ENCODE measurements at regions not wholly inside any gene's neighbourhood (a gene's known extent, or its start where the extent isn't known, plus 50 kb on each side); places are given as distances from the start of the nearest gene placed in this dataset.
"Not testable (repeated sequence)": the region's sequence is repeated elsewhere in the genome, so short reads cannot be mapped to it uniquely, and the experiment has no call there.

DNA sequence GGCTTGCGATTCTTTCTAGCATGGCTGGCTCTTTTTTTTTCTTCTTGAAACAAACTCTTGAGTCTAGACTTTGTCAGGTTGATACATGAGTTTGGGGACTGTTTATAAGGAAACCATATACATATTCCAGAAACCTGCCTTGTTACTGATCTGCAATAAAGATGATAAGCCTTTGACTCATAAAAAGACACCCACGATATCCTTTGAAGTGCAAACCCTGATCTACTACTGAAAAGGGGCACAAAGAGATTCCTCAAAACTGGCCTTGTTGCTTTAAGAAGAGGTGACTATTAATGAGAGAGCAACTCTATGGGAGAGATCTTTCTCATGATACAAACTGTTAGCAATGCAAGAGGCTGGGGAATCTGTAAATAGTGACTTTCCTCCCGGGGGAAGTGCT is 247.1 kb downstream of the ANKRD30B start:
- not testable (repeated sequence) for DNase-seq (ENCODE audit: insufficient read length, low spot score); FAIRE-seq

DNA sequence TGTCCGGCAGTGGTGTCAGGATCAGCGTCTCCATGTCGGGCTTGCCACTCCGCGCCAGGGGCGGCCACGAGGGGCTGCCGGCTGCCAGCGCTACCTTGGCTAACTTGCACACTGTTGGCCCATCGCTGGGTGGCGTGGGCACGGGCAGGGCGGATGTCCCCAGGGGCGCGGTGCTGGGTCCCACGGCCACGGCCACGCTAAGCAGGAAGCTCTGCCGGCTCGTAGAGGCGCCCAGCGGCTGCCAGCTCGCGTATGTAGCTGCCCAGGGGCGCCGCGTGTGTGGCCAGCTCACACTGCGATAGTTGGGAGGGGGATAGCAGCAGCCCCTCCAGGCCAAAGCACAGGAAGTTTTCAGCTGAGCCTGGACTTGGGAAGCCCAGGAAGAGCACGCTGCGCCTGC is 249.4 kb downstream of the ANKRD30B start:
- no peak for FAIRE-seq
- DNase-seq (ENCODE audit: insufficient read length, low spot score) = no peak
- TF ChIP-seq, protein P1, sequence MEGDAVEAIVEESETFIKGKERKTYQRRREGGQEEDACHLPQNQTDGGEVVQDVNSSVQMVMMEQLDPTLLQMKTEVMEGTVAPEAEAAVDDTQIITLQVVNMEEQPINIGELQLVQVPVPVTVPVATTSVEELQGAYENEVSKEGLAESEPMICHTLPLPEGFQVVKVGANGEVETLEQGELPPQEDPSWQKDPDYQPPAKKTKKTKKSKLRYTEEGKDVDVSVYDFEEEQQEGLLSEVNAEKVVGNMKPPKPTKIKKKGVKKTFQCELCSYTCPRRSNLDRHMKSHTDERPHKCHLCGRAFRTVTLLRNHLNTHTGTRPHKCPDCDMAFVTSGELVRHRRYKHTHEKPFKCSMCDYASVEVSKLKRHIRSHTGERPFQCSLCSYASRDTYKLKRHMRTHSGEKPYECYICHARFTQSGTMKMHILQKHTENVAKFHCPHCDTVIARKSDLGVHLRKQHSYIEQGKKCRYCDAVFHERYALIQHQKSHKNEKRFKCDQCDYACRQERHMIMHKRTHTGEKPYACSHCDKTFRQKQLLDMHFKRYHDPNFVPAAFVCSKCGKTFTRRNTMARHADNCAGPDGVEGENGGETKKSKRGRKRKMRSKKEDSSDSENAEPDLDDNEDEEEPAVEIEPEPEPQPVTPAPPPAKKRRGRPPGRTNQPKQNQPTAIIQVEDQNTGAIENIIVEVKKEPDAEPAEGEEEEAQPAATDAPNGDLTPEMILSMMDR (IDR thresholded peaks at IDR 0.05; ENCODE audit: insufficient read depth, missing control alignments) = no peak

DNA sequence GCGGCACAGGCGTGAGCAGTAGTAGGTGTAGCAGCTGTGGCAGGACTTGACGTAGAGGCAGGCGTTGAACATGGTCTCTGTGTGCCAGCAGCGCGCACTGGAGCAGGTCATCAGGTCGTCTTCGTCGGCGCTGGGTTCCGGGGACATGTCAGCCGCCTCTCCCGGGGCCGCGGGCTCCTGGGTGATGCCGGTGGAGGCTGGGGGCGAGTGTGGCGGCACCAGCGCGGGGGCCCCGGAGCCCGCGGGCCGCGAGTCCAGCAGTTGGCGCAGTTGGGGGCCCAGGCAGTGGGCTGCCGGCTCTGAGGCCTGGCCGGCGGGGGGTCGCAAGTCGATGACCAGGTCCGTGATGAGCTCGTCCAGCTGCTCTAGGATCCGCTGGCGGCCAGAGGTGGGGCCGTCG is 249.9 kb downstream of the ANKRD30B start:
- not testable (repeated sequence) for DNase-seq (ENCODE audit: insufficient read length, low spot score); FAIRE-seq

DNA sequence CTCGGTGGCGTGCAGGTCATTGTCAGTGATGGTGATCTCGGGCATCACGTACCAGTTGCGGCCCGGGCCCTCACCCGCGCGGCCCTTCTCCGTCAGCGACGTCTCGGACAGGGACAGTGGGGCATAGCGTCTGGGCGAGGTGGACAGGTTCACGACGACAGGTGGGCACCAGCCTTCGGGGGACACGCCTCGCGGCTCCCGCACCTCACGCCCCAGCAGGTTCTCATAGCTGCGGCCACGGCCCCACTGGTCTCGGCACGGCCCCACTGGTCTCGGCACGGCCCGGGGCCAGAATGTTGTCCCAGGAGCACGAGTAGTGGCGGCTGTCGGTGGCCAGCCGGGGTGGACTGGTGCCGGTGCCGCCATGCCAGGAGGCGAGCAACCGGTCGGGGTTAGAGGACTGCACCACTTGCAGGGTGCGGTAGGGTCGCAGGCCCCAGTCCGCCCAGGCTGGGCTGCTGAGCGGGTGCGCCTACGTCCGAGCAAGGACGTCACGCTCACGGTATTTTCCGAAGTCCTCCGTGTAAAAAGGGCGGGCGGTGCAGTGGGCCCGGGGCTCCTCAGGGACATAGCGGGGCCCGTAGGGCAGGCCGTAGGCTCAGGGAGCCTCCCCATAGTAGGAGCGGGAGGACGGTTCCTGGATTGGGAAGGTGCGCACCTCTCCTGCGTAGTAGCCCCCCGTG is 250.5 kb downstream of the ANKRD30B start:
- FAIRE-seq; DNase-seq (ENCODE audit: insufficient read length, low spot score): not testable (repeated sequence)

DNA sequence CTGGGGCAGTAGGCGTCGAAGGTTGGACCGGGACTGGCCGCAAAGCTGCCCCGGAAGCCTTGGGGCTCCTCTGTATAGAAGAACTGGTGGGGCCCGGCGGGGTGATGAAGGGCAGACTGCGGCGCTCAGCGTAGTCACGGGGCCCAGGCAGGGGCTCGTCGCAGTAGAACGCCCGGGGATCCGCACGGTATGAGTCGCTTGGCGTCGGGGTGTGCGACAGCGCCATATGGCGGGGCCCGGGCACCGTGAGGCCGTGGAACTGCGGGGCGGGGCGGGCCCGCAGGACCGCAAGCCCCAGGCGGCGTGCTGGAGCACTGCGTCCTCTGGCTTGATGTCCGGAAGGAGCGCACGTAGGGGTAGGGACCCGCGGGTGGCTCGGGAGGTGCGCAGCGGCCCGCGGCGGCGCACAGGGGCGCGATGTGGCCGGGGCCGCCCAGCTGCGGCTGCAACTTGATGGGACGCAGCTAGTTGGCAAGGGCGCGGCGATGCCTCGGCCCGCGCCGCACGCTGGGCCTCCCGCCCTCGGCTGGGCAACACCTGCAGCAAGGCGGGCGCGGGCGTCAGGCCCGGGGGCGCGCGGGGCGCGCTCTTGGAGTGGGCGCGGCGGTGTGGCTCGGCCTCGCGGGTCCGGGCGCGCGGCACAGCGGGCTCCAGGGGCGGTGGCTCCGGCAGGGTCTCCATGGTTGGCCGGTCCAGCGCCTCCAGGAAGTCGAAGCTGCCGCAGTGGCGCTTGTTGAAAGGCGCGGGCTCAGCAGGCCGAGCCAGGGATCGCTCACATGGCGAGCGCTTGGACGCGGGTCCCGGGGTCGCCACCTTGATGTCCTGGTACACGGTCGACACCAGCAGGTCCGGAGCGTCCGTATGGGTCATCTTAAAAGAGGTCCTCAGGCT is 251.4 kb downstream of the ANKRD30B start:
- TF ChIP-seq, protein P1 (IDR thresholded peaks at IDR 0.05; ENCODE audit: insufficient read depth, missing control alignments) = no peak
- FAIRE-seq = no peak
- no peak for DNase-seq (ENCODE audit: insufficient read length, low spot score)

DNA sequence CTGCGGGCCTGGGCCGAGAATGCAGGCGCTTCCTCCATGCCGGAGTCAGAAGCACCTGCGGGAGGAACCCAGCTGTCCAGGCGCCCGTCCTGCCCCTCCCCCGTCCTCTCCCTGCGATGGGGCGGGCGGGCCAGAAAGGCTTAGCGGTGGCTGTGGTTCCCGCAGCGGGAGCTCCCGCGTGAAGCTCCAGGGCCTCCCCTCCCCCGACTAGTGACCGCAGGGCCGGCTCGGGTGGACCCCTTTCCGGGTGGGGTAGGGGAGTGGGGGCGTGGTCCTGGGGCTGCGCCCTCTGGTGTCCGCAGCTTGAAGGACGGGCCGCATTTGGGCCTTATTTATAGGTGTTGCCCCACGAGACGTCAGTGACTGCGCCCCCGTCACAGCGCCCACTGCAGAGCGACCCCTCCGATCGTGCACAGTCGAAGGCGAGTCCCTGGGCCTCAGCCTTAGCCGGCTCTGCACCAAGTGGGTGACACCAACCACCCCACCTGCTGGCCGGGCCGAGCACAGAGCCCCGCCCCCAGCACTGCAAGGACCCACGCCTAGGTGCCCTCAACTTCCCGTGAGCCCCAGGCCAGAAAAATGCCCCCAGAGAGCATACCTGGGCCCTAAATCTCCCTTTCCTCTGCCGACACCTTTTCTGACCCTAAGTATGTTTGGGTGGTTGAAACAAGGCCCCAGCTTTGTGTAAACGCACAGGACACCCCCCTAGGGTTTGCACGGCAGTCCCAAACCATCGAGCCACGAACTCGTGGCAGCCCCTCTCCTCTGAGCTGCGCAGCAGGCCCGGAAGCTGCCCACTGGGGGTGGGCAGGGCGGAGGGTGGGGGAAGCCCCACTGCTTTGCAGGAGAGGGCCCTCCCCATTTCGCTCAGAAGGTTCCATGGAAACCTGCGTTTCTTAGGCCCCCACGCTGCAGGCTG is 252.4 kb downstream of the ANKRD30B start:
- not testable (repeated sequence) for FAIRE-seq; DNase-seq (ENCODE audit: insufficient read length, low spot score)

DNA sequence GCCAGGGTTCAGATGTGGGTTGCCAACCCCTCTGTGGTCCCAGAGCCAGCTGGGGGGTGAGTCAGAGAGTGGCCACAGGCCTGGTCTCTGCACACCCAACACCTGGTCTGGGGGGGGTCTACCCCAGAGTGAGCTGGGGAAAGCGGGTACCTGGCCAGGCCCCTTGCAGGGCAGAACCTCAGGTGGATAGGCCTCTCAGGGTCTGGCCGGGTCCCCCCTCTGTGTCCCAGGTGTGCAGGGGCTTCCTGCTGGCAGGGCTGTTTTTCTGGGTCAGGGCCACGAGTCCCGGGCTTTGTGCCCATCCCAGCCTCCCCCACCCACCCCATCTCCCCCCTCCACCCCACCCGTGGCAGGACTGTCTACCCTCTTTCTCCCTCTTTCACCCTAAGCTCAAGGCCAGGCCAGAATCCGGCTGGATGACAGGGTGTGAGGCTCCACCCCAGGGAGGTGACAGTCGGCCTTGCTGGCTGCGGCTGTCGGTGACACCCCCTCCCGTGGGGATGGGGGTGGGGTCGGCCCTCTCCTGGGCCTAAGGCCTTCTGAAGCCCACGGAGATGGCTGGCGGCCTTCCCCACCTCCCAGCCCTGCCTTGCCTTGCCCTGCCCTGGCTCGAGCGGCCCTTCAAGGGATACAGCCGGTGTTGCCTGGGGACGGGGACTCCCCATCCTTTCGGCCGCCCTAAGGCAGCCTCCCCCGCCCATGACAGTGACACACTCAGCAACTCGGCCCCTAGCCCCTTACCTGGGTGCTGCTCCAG is 253.2 kb downstream of the ANKRD30B start:
- not testable (repeated sequence) for FAIRE-seq; DNase-seq (ENCODE audit: insufficient read length, low spot score)

DNA sequence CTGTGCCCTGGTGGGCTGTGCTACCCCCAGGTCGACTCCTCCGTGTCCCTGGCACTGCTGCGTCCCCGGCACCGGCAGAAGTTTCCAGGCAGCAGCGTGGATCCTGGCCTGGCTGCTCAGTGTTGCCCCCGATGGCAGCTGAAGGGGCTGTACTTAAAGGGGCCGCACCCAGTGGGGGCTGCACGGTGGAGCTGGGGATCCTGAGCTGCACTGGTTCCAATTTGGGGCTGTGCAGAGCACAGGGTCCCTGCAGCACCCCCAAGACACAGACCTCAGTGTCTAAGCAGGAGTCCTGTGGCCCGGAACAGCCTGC is 253.8 kb downstream of the ANKRD30B start:
- not testable (repeated sequence) for DNase-seq (ENCODE audit: insufficient read length, low spot score); FAIRE-seq

DNA sequence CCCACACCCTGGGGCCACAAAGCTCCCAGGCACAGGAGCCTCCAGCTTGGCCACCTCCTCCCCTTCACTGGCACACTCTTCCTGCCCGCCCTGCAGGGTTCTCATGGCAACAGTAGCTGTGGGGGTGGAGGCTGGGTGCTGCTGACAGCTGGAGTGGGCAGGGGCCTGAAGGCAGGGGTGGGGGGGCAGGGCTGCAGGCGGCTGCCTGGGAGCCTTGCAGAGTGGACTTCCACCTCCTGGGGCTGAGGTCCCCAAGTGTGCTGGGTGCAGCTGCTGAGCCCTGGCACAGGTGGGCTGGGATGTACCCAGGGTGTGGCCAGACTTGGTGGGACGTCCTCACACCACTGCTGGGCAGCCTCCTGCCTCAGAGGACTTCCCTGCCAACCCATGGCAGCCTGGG is 254.8 kb downstream of the ANKRD30B start:
- FAIRE-seq = not testable (repeated sequence)

DNA sequence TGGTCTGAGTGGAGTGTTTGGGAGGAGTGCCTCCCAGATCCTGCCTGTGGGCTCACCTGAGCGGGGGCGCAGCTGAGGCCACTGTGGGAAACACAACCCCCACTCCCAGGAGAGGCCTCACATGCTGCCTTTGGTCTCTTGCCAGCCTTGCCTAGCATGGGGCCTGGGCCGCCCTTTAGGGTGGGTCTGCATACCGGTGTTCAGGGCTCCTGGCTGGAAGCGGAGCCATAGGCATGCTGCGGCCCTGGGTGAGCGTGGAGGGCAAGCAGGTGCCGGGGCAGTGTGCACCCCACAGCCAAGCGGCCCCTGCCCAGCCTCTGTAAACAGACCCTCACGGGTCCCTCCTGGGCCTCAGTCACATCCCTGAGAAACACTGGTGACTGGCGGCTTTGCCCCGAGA is 255.3 kb downstream of the ANKRD30B start:
- DNase-seq (ENCODE audit: insufficient read length, low spot score); FAIRE-seq: not testable (repeated sequence)

More for the DNA sequence above, 254.8 kb downstream of the ANKRD30B start:
- not testable (repeated sequence) for DNase-seq (ENCODE audit: insufficient read length, low spot score)

DNA sequence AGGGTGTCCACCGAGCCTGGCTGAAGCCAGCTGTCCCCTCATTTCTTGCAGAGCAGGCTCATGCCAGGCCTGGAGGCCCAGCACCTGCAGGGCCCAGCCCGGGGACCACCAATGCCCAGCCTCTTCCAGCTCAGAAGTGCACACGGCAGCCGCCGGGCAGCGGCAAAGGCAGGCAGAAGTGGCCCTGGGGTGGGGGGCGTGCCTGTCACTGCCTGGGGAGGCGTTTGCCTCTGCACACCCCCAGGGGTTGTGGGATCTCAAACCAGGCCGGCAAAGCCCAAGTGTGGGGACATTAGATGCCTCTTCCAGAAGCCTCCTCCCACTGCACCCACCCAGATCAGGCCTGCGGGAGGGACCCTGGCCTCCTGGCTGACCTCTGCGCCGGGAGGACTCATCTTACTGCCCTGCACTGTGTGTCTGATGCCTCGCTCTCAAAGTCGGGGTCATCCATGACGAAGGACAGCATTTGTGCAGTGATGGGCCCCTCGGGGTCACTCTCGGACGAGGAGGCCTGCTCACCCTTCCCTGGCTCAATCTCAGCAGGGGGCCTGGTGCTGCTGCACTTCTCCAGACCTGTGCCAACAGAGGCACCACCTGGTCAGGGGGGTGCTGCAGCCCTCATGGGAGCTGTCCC is 255.8 kb downstream of the ANKRD30B start:
- not testable (repeated sequence) for FAIRE-seq; DNase-seq (ENCODE audit: insufficient read length, low spot score)

DNA sequence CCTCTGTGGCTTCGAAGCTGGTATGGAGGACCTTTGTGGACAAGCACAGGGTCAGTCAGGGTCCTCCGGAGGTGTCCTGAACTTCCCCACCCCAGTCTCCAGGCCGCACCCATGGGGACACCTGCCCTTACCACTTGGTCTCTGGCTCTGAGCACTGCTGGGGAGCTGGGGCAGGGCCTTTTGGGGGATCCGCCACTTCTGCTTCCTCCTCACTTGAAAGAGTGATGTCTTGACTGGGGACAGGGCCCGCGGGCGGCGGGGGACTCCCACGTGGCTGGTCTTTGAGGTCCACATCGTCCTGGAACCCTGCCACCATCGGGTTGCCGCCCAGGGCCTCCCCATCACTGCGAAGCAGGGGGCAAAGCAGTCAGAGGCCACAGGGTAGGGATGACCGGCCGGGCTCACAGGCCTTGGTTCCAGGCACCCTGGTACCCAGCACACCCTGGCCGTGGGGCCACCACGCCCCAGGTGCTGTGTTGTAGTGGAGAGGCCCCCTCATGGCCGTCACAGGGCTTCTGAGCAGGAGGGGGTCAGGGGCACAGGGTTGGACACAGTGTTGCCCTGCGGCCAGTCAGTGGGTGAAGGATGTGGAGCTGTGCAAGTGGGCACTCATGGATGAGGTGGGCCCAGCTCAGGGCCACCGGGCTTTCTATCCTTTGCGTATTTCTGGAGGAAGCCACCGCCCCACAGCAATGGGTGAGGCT is 256.4 kb downstream of the ANKRD30B start:
- not testable (repeated sequence) for FAIRE-seq; DNase-seq (ENCODE audit: insufficient read length, low spot score)

Measured in D721Med (cell line).